HCT116 (cell line): ENCODE measurements at regions not wholly inside any gene's neighbourhood (a gene's known extent, or its start where the extent isn't known, plus 50 kb on each side); places are given as distances from the start of the nearest gene placed in this dataset.

Source experiments
- ATAC-seq: fragments of 200-7000 bp; cut with Tn5 transposase; 2 replicates; pipeline ENCODE4 v1.9.1; 2020; ENCODE audit warnings: mild to moderate bottlenecking, moderate library complexity
- BruUV-seq: library from RNA; stranded (reverse); fragments of 400-500 nt; replicated peaks from 2 replicates; lab custom pipeline; 2021; lab: Mats Ljungman, UMichigan
- CTCF ChIA-PET: fragments of 300-600 bp; sonication (Branson Sonifier 250); formaldehyde crosslinking; loops from one replicate; lab custom pipeline; 2021; ENCODE audit warnings: antibody characterized with exemption; lab: Charles Lee
- POLR2A ChIA-PET: fragments of 300-600, 350-600 bp; sonication (Branson Sonifier 250); formaldehyde crosslinking; loops from one replicate; lab custom pipeline; 2021; ENCODE audit warnings: antibody characterized with exemption; lab: Charles Lee
- RAD21 ChIA-PET, 2 experiments: fragments of 300-600 bp; sonication (Branson Sonifier 250); formaldehyde crosslinking; loops; one replicate each; lab custom pipeline; 2023; ENCODE audit warnings: low total read pairs in 2 of 2; ENCODE audit not compliant: uncharacterized antibody in 2 of 2, unreplicated experiment in 2 of 2, low non-redundant PET in 1 of 2; lab: Charles Lee
- DNase-seq: peaks from one replicate; pipeline ENCODE4 v3.0.0-alpha.2; 2010; ENCODE audit warnings: low read depth, low spot score
- H2AFZ ChIP-seq: fragments of 200-600 bp; shearing (Covaris generic), sonication (generic); 2 replicates; pipeline ENCODE4 v1.6.1; 2017; ENCODE audit warnings: low read depth, mixed run types, mixed read lengths, antibody characterized with exemption, low read length; ENCODE audit not compliant: poor library complexity, severe bottlenecking
- H3K27ac ChIP-seq: 2 replicates; pipeline ENCODE4 v1.5.1; 2012; ENCODE audit warnings: low read depth, low read length
- H3K27me3 ChIP-seq: fragments of 200-600 bp; sonication (generic); 2 replicates; pipeline ENCODE4 v1.6.1; 2016; ENCODE audit warnings: mixed run types, low read length, mixed read lengths; ENCODE audit not compliant: insufficient read depth
- H3K36me3 ChIP-seq, 2 experiments: fragments of 200-500 bp in 1 of 2; fragments of 200-600 bp in 1 of 2; sonication (Bioruptor generic) in 1 of 2; sonication (generic) in 1 of 2; 2 replicates each; pipeline versions ENCODE4 v1.5.1 to v1.6.1; 2014 to 2016; ENCODE audit warnings: low read length in 2 of 2, inconsistent platforms in 1 of 2, mixed read lengths in 1 of 2, mixed run types in 1 of 2; ENCODE audit not compliant: insufficient read depth in 2 of 2, control insufficient read depth in 1 of 2
- H3K4me1 ChIP-seq, 2 experiments: fragments of 200-600 bp in 1 of 2; sonication (generic) in 1 of 2; 2 replicates each; pipeline versions ENCODE4 v1.5.1 to v1.6.1; 2012 to 2017; ENCODE audit warnings: low read length in 2 of 2, inconsistent platforms in 1 of 2, mild to moderate bottlenecking in 1 of 2, mixed read lengths in 1 of 2, mixed run types in 1 of 2, moderate library complexity in 1 of 2; ENCODE audit not compliant: insufficient read depth in 2 of 2, control insufficient read depth in 1 of 2
- H3K4me2 ChIP-seq: fragments of 200-600 bp; sonication (generic); 2 replicates; pipeline ENCODE4 v1.6.1; 2017; ENCODE audit warnings: mixed run types, low read length, mixed read lengths
- H3K4me3 ChIP-seq, 2 experiments: fragments of 200-600 bp in 1 of 2; sonication (generic) in 1 of 2; replicated peaks in 1 of 2; 2 replicates each; pipeline ENCODE4 v1.5.1; 2011 to 2016; ENCODE audit warnings: low read length in 2 of 2, control low read depth in 1 of 2, low read depth in 1 of 2, mild to moderate bottlenecking in 1 of 2, mixed read lengths in 1 of 2, mixed run types in 1 of 2
- H3K79me2 ChIP-seq: fragments of 200-600 bp; sonication (generic); 2 replicates; pipeline ENCODE4 v1.6.1; 2017; ENCODE audit warnings: mild to moderate bottlenecking, mixed run types, low read length, moderate library complexity, mixed read lengths; ENCODE audit not compliant: insufficient read depth
- H3K9ac ChIP-seq: fragments of 200-600 bp; sonication (generic); 2 replicates; pipeline ENCODE4 v1.6.1; 2016; ENCODE audit warnings: low read length, mixed read lengths
- H3K9me2 ChIP-seq: fragments of 200-600 bp; sonication (generic), shearing (Covaris generic); 2 replicates; pipeline ENCODE4 v1.6.1; 2017; ENCODE audit warnings: mixed run types, mild to moderate bottlenecking, moderate library complexity; ENCODE audit not compliant: insufficient read depth
- H3K9me3 ChIP-seq, 2 experiments: fragments of 200-500 bp in 1 of 2; fragments of 200-600 bp in 1 of 2; sonication (Bioruptor generic) in 1 of 2; sonication (generic) in 1 of 2; 2 replicates each; pipeline ENCODE4 v1.6.1; 2014 to 2017; ENCODE audit warnings: low read length in 2 of 2, mixed read lengths in 2 of 2, inconsistent platforms in 1 of 2, low read depth in 1 of 2, mild to moderate bottlenecking in 1 of 2, mixed run types in 1 of 2, moderate library complexity in 1 of 2; ENCODE audit not compliant: control insufficient read depth in 1 of 2, insufficient read depth in 1 of 2
- H4K20me1 ChIP-seq: fragments of 200-600 bp; sonication (generic), shearing (Covaris generic); 2 replicates; pipeline ENCODE4 v1.6.1; 2017; ENCODE audit warnings: mixed run types, mild to moderate bottlenecking, moderate library complexity; ENCODE audit not compliant: insufficient read depth
- CBX3 ChIP-seq: IDR thresholded peaks from 2 replicates; pipeline ENCODE4 v1.6.1; 2012; ENCODE audit warnings: low read depth
- CEBPB ChIP-seq: IDR thresholded peaks from 2 replicates; pipeline ENCODE4 v1.6.1; 2012; ENCODE audit warnings: low read depth
- EZH2 ChIP-seq: fragments of 200-600 bp; sonication (generic); IDR thresholded peaks from 2 replicates; pipeline ENCODE4 v1.6.1; 2017; ENCODE audit warnings: antibody characterized with exemption, mixed run types
- EZH2phosphoT487 ChIP-seq: fragments of 200-600 bp; IDR thresholded peaks from 2 replicates; pipeline ENCODE4 v1.6.1; 2018; ENCODE audit warnings: antibody characterized with exemption, borderline replicate concordance
- FOSL1 ChIP-seq: IDR thresholded peaks from 2 replicates; pipeline ENCODE4 v1.6.1; 2012; ENCODE audit warnings: low read depth
- JUND ChIP-seq: IDR thresholded peaks from 2 replicates; pipeline ENCODE4 v1.6.1; 2012
- POLR2A ChIP-seq: IDR thresholded peaks from 2 replicates; pipeline ENCODE4 v1.7.0; 2011; ENCODE audit warnings: borderline replicate concordance; ENCODE audit not compliant: insufficient read depth, insufficient read length; ENCODE audit errors: extremely low read depth
- POLR2AphosphoS5 ChIP-seq: IDR thresholded peaks from 2 replicates; pipeline ENCODE4 v1.6.1; 2011; ENCODE audit warnings: mild to moderate bottlenecking, low read depth, low read length, moderate library complexity
- RAD21 ChIP-seq: IDR thresholded peaks from 2 replicates; pipeline ENCODE4 v1.6.1; 2012; ENCODE audit warnings: low read depth, mild to moderate bottlenecking
- SIN3A ChIP-seq: IDR thresholded peaks from 2 replicates; pipeline ENCODE4 v1.6.1; 2012; ENCODE audit warnings: low read depth
- SRF ChIP-seq: IDR thresholded peaks from 2 replicates; pipeline ENCODE4 v1.6.1; 2012; ENCODE audit warnings: low read depth
- TCF7L2 ChIP-seq: IDR thresholded peaks from 2 replicates; pipeline ENCODE4 v1.7.0; 2011; ENCODE audit warnings: borderline replicate concordance, inconsistent platforms; ENCODE audit not compliant: insufficient read depth, insufficient read length; ENCODE audit errors: extremely low read depth
- YY1 ChIP-seq: IDR thresholded peaks from 2 replicates; pipeline ENCODE4 v1.6.1; 2011; ENCODE audit warnings: low read length, low read depth, moderate library complexity, mild to moderate bottlenecking; ENCODE audit not compliant: insufficient replicate concordance; ENCODE audit errors: extremely low read depth
- ZFX ChIP-seq: fragments of 450-650 bp; IDR thresholded peaks from 2 replicates; pipeline ENCODE4 v1.6.1; 2017
- ZNF274 ChIP-seq: fragments of 200-500 bp; sonication (Bioruptor generic); IDR thresholded peaks from 2 replicates; pipeline ENCODE4 v1.6.1; 2014; ENCODE audit warnings: mild to moderate bottlenecking, low read depth, low read length, inconsistent platforms
- intact Hi-C: fragments of 100-400 bp; cut with micrococcal nuclease; formaldehyde crosslinking; loops from 2 replicates; pipeline ENCODE4 v1.10.0; 2022
- TF ChIP-seq, protein P1 (sequence below), 3 experiments: fragments of 200-600 bp in 1 of 3; sonication (generic) in 1 of 3; IDR thresholded peaks in 2 of 3; conservative IDR thresholded peaks in 1 of 3; 2 replicates each; pipeline ENCODE4 v1.5.1; 2012 to 2017; ENCODE audit warnings: low read depth in 2 of 3, low read length in 2 of 3, antibody characterized with exemption in 1 of 3, borderline replicate concordance in 1 of 3, control low read depth in 1 of 3, mild to moderate bottlenecking in 1 of 3, mixed read lengths in 1 of 3, mixed run types in 1 of 3, moderate library complexity in 1 of 3; ENCODE audit not compliant: insufficient read depth in 1 of 3
- TF ChIP-seq, protein P2 (sequence below): IDR thresholded peaks from 2 replicates; pipeline ENCODE4 v1.6.1; 2012
- TF ChIP-seq, protein P3 (sequence below): IDR thresholded peaks from 2 replicates; pipeline ENCODE4 v1.6.1; 2012
- TF ChIP-seq, protein P4 (sequence below): IDR thresholded peaks from 2 replicates; pipeline ENCODE4 v1.6.1; 2012; ENCODE audit warnings: low read depth
- TF ChIP-seq, protein P5 (sequence below): IDR thresholded peaks from 2 replicates; pipeline ENCODE4 v1.6.1; 2011; ENCODE audit warnings: mild to moderate bottlenecking, low read length, moderate library complexity; ENCODE audit not compliant: insufficient replicate concordance; ENCODE audit errors: extremely low read depth

GRCh38 chr11:119532551-119532950 is 109.6 kb upstream of the THY1 start:
- intact Hi-C loops: no loop called here
- Histone ChIP-seq H3K27me3 (no peaks in the 10 kb centered on the region), H3K79me2 (no peaks in the 10 kb centered on the region), H3K4me3 (no peak overlapping the region), H3K4me2 (no peak overlapping the region)
- ATAC-seq: no peak
- RAD21 ChIA-PET: no interaction called here
- TF ChIP-seq, protein P1, sequence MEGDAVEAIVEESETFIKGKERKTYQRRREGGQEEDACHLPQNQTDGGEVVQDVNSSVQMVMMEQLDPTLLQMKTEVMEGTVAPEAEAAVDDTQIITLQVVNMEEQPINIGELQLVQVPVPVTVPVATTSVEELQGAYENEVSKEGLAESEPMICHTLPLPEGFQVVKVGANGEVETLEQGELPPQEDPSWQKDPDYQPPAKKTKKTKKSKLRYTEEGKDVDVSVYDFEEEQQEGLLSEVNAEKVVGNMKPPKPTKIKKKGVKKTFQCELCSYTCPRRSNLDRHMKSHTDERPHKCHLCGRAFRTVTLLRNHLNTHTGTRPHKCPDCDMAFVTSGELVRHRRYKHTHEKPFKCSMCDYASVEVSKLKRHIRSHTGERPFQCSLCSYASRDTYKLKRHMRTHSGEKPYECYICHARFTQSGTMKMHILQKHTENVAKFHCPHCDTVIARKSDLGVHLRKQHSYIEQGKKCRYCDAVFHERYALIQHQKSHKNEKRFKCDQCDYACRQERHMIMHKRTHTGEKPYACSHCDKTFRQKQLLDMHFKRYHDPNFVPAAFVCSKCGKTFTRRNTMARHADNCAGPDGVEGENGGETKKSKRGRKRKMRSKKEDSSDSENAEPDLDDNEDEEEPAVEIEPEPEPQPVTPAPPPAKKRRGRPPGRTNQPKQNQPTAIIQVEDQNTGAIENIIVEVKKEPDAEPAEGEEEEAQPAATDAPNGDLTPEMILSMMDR (IDR thresholded peaks at IDR 0.05 in 2 of 3, conservative IDR thresholded peaks at IDR 0.05 in 1 of 3; ENCODE audit: borderline replicate concordance in 1 of 3, insufficient read depth in 1 of 3, low read depth in 2 of 3, low read length in 2 of 3): no peak
- TF ChIP-seq SIN3A (no peak), CEBPB (no peak), TCF7L2 (no peak), SRF (no peak), POLR2AphosphoS5 (no peak), FOSL1 (no peak), ZFX (no peak), RAD21 (no peak), POLR2A (no peak), EZH2 (no peak), ZNF274 (no peak), JUND (no peak), CBX3 (no peak), YY1 (no peak), EZH2phosphoT487 (no peak)
- TF ChIP-seq, protein P2, sequence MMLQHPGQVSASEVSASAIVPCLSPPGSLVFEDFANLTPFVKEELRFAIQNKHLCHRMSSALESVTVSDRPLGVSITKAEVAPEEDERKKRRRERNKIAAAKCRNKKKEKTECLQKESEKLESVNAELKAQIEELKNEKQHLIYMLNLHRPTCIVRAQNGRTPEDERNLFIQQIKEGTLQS: no peak
- TF ChIP-seq, protein P3, sequence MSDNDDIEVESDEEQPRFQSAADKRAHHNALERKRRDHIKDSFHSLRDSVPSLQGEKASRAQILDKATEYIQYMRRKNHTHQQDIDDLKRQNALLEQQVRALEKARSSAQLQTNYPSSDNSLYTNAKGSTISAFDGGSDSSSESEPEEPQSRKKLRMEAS: no peak
- TF ChIP-seq, protein P4, sequence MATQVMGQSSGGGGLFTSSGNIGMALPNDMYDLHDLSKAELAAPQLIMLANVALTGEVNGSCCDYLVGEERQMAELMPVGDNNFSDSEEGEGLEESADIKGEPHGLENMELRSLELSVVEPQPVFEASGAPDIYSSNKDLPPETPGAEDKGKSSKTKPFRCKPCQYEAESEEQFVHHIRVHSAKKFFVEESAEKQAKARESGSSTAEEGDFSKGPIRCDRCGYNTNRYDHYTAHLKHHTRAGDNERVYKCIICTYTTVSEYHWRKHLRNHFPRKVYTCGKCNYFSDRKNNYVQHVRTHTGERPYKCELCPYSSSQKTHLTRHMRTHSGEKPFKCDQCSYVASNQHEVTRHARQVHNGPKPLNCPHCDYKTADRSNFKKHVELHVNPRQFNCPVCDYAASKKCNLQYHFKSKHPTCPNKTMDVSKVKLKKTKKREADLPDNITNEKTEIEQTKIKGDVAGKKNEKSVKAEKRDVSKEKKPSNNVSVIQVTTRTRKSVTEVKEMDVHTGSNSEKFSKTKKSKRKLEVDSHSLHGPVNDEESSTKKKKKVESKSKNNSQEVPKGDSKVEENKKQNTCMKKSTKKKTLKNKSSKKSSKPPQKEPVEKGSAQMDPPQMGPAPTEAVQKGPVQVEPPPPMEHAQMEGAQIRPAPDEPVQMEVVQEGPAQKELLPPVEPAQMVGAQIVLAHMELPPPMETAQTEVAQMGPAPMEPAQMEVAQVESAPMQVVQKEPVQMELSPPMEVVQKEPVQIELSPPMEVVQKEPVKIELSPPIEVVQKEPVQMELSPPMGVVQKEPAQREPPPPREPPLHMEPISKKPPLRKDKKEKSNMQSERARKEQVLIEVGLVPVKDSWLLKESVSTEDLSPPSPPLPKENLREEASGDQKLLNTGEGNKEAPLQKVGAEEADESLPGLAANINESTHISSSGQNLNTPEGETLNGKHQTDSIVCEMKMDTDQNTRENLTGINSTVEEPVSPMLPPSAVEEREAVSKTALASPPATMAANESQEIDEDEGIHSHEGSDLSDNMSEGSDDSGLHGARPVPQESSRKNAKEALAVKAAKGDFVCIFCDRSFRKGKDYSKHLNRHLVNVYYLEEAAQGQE: no peak
- TF ChIP-seq, protein P5, sequence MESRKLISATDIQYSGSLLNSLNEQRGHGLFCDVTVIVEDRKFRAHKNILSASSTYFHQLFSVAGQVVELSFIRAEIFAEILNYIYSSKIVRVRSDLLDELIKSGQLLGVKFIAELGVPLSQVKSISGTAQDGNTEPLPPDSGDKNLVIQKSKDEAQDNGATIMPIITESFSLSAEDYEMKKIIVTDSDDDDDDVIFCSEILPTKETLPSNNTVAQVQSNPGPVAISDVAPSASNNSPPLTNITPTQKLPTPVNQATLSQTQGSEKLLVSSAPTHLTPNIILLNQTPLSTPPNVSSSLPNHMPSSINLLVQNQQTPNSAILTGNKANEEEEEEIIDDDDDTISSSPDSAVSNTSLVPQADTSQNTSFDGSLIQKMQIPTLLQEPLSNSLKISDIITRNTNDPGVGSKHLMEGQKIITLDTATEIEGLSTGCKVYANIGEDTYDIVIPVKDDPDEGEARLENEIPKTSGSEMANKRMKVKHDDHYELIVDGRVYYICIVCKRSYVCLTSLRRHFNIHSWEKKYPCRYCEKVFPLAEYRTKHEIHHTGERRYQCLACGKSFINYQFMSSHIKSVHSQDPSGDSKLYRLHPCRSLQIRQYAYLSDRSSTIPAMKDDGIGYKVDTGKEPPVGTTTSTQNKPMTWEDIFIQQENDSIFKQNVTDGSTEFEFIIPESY: no peak
- TF ChIP-seq, all 23 proteins: peak for 0
- Histone ChIP-seq H4K20me1 (no peaks in the 10 kb centered on the region), H3K27ac (no peak overlapping the region), H3K9ac (no peak overlapping the region), H3K9me3 (no peaks in the 10 kb centered on the region), H3K36me3 (no peaks in the 10 kb centered on the region), H2AFZ (no peak overlapping the region), H3K9me2 (no peaks in the 10 kb centered on the region), H3K4me1 (peaks cover 0 to 6% of the 10 kb centered on the region in 2 experiments; a peak in 1 of 4 replicates)
- ChIA-PET CTCF (interaction anchor here (1.1 kb wide), 1 partner anchor 227 kb away, joined by 3 read pairs; no protein-coding TSS in a partner anchor), POLR2A (no interaction called here)
- no peak for DNase-seq
- no TSS peak for BruUV-seq
